ENCODE measurements at regions not wholly inside any gene's neighbourhood (a gene's known extent, or its start where the extent isn't known, plus 50 kb on each side); places are given as distances from the start of the nearest gene placed in this dataset.

DNA sequence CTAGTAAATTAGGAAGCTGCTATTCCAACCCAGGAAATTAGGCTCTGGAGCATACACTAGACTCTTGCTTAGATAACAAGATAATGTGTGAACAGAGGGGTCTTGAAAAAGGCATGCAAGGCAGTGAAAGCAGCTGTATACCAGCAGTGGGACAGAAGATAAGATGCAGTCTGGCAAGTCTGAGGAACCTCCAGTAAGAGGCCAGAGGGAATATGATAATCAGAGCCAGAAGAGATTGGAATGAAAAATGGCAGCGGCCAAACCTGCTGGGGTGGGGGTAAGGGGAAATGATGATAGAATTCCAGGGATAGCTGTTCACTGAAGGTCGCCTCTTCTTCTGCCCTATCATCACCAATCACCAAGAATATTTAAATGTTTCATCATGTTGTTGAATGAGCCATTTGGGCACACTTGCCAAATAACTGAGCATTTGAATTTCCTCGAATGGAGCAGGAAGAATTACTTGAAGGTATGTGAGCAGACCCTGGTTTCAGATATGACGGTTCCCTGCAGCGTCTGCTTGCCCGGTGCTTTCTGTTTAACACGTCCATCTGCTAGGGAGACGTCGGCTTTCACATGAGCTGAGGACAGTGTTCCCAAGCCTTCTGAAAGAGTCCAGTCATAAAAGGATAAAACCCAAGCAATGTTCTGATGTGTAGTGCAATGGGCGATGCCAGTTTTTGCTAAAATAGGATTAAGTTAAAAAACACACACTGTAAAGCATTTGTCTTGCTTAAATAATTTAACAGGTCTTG is 173.3 kb downstream of the RWDD3 start:
- no peak overlapping the region for H3K27ac ChIP-seq
- H4K20me1 ChIP-seq (ENCODE audit: insufficient read depth), result no peaks in the 10 kb centered on the region
- ChIA-PET CTCF (no interaction called here), POLR2A (ENCODE audit: unreplicated experiment) (no interaction called here)
- TF ChIP-seq, protein P1, sequence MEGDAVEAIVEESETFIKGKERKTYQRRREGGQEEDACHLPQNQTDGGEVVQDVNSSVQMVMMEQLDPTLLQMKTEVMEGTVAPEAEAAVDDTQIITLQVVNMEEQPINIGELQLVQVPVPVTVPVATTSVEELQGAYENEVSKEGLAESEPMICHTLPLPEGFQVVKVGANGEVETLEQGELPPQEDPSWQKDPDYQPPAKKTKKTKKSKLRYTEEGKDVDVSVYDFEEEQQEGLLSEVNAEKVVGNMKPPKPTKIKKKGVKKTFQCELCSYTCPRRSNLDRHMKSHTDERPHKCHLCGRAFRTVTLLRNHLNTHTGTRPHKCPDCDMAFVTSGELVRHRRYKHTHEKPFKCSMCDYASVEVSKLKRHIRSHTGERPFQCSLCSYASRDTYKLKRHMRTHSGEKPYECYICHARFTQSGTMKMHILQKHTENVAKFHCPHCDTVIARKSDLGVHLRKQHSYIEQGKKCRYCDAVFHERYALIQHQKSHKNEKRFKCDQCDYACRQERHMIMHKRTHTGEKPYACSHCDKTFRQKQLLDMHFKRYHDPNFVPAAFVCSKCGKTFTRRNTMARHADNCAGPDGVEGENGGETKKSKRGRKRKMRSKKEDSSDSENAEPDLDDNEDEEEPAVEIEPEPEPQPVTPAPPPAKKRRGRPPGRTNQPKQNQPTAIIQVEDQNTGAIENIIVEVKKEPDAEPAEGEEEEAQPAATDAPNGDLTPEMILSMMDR (conservative IDR thresholded peaks at IDR 0.05), result no peak
- no peak for TF ChIP-seq EZH2 (IDR thresholded peaks at IDR 0.05; ENCODE audit: low read depth)
- no peak overlapping the region for H3K4me3 ChIP-seq
- no peak for DNase-seq
- peaks cover 24% of the 10 kb centered on the region for H3K27me3 ChIP-seq (ENCODE audit: insufficient read depth, low read depth)
- H3F3A ChIP-seq (ENCODE audit: insufficient read depth, low read depth), result no peaks in the 10 kb centered on the region
- H3K4me2 ChIP-seq, result no peak overlapping the region
- intact Hi-C loops (cut with micrococcal nuclease; ENCODE audit: unreplicated experiment), result no loop called here
- no peaks in the 10 kb centered on the region for H3K9me2 ChIP-seq (ENCODE audit: insufficient read depth)
- H3K9me3 ChIP-seq (ENCODE audit: insufficient read depth, low read depth), result no peaks in the 10 kb centered on the region
- H3K36me3 ChIP-seq (ENCODE audit: low read depth), result no peaks in the 10 kb centered on the region
- BruUV-seq (replicated peaks), result no TSS peak
- H3K4me1 ChIP-seq (replicated peaks; ENCODE audit: insufficient read depth), result no peaks in the 10 kb centered on the region
- no peak overlapping the region for H2AFZ ChIP-seq
- no peaks in the 10 kb centered on the region for H3K79me2 ChIP-seq (ENCODE audit: low read depth)

DNA sequence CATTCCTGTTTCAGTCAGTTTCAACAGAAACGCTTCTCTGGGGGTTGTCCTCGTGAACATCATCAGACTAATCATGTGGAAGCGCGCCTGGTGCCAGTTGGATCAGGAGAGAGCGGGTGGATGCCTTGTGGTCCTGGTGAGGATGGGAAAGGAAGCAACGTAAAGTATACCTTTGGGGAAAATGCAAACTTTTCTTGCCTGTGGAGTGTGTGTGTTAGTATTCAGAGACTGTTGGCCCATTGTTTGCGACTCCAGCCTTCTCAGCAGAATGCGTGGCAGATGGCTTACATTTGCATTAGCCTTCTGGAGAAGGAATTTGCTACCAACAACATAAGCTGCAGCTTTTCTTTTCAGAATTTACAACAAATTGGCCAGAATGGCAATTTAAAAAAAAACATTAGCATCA is 173.9 kb downstream of the RWDD3 start:
- H3K4me1 ChIP-seq (replicated peaks; ENCODE audit: insufficient read depth), result no peaks in the 10 kb centered on the region
- H3K27ac ChIP-seq, result no peak overlapping the region
- H4K20me1 ChIP-seq (ENCODE audit: insufficient read depth), result no peaks in the 10 kb centered on the region
- no peak for TF ChIP-seq EZH2 (IDR thresholded peaks at IDR 0.05; ENCODE audit: low read depth)
- TF ChIP-seq, protein P1 (conservative IDR thresholded peaks at IDR 0.05), result no peak
- H3K27me3 ChIP-seq (ENCODE audit: insufficient read depth, low read depth), result peaks cover 24% of the 10 kb centered on the region
- H3F3A ChIP-seq (ENCODE audit: insufficient read depth, low read depth), result no peaks in the 10 kb centered on the region
- ChIA-PET POLR2A (ENCODE audit: unreplicated experiment) (no interaction called here), CTCF (no interaction called here)
- no peak overlapping the region for H3K4me3 ChIP-seq
- no peak overlapping the region for H3K4me2 ChIP-seq
- no peaks in the 10 kb centered on the region for H3K79me2 ChIP-seq (ENCODE audit: low read depth)
- no peak overlapping the region for H2AFZ ChIP-seq
- no TSS peak for BruUV-seq (replicated peaks)
- no peaks in the 10 kb centered on the region for H3K9me3 ChIP-seq (ENCODE audit: insufficient read depth, low read depth)
- intact Hi-C loops (cut with micrococcal nuclease; ENCODE audit: unreplicated experiment), result no loop called here
- H3K36me3 ChIP-seq (ENCODE audit: low read depth), result no peaks in the 10 kb centered on the region
- no peaks in the 10 kb centered on the region for H3K9me2 ChIP-seq (ENCODE audit: insufficient read depth)
- DNase-seq, result no peak

DNA sequence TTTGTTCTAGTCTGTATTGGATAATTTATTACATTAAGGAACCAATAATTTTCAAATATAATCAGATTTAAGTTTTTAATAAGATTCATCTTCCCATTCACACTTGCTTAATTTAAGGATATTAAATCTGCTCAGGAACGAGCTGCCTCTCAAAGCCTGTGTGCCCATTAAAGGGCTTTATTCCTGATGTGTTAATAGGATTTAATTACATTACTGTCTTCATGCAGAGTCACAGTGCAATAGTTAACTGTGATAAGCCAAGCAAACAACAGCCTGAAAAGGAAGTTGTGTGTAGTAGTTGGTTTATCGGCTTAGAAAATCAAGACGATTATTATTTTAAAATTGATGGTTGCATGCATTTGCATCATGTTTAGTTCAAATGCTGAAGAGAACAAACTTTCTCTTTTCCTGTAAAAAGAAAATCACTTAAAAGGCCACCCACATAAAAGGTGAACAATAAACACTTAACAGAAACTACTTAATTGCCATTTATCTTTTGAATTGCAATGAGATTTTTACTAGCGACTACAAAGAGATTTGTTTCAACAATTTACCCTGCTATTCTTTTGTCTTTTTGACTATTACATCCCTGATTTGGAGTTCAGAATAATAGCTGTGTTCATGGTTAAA is 174.6 kb downstream of the RWDD3 start:
- POLR2A ChIA-PET (ENCODE audit: unreplicated experiment), result no interaction called here
- Histone ChIP-seq H4K20me1 (ENCODE audit: insufficient read depth) (no peaks in the 10 kb centered on the region), H3K4me3 (no peak overlapping the region), H3K27ac (no peak overlapping the region), H3K27me3 (ENCODE audit: insufficient read depth, low read depth) (peaks cover 24% of the 10 kb centered on the region), H3K9me3 (ENCODE audit: insufficient read depth, low read depth) (no peaks in the 10 kb centered on the region), H3K4me2 (no peak overlapping the region), H2AFZ (no peak overlapping the region), H3K4me1 (replicated peaks; ENCODE audit: insufficient read depth) (no peaks in the 10 kb centered on the region), H3K36me3 (ENCODE audit: low read depth) (no peaks in the 10 kb centered on the region), H3K79me2 (ENCODE audit: low read depth) (no peaks in the 10 kb centered on the region), H3K9me2 (ENCODE audit: insufficient read depth) (no peaks in the 10 kb centered on the region), H3F3A (ENCODE audit: insufficient read depth, low read depth) (no peaks in the 10 kb centered on the region)
- no peak for TF ChIP-seq EZH2 (IDR thresholded peaks at IDR 0.05; ENCODE audit: low read depth)
- TF ChIP-seq, protein P1 (conservative IDR thresholded peaks at IDR 0.05), result no peak
- intact Hi-C loops (cut with micrococcal nuclease; ENCODE audit: unreplicated experiment), result no loop called here
- DNase-seq, result no peak
- CTCF ChIA-PET, result no interaction called here
- BruUV-seq (replicated peaks), result no TSS peak

Data from PC-9 (cell line).